ENCODE measurements at regions not wholly inside any gene's neighbourhood (a gene's known extent, or its start where the extent isn't known, plus 50 kb on each side); places are given as distances from the start of the nearest gene placed in this dataset.

DNA sequence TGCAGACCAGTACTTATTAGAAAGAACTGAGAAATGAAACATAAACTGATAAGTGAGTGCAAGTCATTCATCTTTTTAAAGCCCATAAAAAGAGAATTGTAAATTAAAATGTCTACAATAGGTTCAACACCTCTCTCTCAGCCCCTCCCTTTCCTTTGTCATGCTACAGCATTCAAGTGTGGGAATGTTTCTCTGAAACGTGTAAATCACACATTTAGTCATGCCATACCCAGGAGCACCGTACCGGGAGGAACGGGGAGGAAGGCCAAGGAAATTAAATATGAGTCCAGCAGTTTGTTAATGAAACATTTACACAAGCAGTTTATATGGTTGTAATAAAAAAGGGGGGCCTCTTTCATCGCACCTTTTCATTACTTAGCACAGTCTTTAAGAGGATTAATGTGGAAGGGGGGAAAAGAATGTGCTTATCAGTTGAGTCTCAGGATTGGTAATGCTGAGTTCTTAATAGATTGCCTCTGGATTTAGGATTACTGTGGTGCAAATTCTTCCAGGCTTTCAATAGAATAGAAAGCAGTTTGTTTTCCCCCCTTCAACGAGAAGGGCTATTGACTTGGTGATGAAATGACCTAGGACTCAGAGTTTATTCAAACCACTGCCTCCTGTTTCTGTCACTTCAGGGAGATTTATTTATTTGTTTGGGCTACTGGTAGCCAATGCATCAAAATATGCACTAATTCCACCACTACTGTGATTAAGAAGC is 176.0 kb upstream of the ZNF608 start:
- DNase-seq (ENCODE audit: low read depth, low spot score): no peak

DNA sequence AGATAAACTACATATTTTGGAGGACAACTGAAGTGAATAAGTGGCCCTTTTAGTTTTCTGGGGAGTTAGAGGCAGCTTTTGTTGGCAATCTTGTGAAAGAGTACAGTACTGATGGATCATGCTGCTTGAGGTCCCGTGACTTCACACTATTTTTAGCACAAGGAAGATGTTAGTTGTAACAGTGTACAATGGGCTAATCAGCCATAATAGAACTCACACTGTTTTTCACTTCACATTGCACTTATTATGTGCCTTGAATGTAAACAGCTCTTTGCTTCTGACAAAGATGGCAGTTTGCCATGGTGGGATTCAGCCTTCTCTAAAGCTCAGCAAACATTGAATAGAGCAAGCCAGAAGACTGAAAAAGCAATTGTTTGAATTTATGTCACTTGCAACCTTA is 176.7 kb upstream of the ZNF608 start:
- no peak for DNase-seq (ENCODE audit: low read depth, low spot score)

DNA sequence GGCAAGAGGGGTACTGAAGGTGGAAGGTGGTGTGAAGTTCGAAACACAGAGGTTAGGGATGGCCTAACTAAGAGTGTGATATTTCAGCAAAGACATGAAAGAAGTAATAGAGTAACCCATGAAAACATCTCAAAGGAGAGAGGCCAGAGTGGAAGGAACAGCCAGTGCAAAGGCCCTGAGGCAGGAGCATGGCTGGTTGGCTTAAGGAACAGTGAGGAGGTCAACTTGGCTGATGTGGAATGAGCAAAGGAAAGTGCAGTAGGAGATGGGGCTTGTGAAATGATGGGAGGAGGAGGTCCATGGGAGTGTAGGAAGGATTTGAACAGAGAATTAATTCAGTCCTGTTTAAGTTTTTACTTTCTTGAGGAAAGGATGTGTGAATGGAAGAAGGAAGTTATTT is 178.3 kb upstream of the ZNF608 start:
- DNase-seq (ENCODE audit: low read depth, low spot score): no peak

DNA sequence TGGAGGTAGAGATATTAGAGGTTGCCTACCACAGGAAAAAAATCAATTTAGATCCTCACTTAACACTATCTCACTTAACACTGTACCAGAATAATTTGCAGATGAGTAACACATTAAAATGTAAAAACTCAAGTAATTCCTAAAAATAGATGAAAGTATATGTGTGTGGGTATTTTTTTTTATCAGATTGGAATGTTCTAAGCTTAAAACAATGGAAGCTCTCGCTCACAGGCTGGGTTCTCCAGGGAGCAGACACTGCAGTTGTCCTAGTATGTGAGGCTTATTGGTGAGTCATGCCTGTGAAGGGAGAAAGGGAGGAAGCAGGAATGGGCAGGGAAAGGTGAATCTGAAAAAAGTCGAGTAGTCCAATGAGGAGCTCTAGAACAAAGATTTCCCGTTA is 181.3 kb upstream of the ZNF608 start:
- DNase-seq (ENCODE audit: low read depth, low spot score): no peak

DNA sequence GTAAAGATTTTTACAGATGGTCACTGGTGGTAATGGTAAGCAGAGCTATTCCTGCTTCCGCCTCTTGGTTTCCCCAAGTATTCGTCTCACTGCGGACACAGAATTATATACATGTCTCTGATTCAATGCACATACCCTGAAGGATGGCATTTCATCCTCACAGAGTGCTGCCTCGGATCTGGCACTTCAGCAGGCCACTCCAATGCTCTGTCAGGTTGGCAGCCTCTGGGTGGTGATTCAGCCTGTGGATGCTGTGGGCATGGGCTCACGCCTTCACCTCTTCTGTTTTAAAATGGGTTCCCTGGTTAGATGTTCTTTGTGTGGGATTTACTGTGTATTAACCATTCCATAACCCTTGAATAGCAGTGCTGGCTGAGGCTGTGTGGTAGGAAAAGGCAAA is 182.6 kb upstream of the ZNF608 start:
- no peak for DNase-seq (ENCODE audit: low read depth, low spot score)

DNA sequence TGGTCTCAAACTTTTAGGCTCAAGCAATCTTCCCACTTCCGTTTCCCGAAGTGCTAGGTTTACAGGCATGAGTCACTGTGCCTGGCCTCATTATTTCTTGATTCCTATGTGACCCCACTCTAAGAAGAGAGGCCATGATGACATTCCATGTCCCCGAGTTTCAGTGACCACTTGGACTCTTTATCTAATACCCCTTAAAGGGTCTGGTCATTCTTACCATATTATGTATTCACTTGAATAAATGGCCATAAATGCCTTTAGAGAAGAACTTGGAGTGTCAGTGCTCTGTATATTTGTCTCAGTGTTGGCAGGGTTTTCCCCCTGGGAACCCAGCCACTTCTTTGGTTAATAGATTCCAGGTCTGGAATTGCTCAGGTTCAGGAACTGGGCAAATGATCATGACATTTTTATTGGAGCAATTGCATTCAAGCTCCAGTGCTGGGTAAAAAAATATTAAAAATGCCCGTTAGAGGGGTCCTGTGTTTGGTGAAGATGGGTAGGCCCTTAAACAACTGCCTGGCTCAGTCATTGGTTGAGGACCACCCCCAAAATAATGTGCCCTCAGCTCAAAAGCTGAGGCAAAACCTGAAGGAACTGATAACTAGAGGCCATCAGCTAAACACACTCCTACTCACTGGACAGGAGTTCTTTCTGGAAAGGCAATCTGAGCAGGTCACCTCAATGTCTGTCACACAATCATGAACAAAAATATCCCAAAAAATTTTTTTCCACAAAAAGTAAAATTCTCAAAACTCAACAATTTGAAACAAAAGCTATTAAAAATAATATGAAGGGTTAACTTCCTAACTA is 186.6 kb upstream of the ZNF608 start:
- no peak for DNase-seq (ENCODE audit: low read depth, low spot score)

DNA sequence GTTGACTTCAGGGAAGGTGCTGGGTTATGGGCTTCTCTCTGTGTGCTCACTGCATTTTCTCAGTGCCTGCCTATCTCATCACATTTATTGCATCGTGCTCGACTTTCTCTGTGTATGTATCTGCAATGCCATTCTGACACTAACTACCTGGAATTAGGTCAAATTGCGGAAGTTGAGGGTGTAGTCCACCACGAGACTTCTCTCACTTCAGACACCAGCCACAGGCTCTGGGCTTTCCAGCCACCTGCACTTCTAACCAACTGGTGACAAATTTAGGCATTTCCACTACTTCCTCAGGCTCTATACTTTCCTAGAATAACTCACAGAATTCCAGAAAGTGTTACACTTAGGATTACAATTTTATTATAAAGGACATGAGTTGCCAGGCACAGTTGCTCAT is 188.6 kb upstream of the ZNF608 start:
- DNase-seq (ENCODE audit: low read depth, low spot score): no peak

DNA sequence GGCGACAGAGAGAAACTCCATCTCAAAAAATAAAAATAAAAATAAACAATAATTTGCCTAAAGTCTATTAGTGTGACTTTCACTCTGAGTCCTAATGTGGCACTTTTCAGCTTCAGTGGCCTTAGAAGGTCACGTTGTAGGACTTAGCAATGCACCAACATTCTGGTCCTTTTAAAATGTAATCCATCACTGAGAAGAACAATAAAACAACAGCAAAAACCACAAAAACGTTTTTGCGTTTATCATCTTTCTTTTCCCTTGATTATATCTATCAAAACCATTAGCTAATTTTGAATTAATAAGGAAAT is 190.1 kb upstream of the ZNF608 start:
- no peak for DNase-seq (ENCODE audit: low read depth, low spot score)

DNA sequence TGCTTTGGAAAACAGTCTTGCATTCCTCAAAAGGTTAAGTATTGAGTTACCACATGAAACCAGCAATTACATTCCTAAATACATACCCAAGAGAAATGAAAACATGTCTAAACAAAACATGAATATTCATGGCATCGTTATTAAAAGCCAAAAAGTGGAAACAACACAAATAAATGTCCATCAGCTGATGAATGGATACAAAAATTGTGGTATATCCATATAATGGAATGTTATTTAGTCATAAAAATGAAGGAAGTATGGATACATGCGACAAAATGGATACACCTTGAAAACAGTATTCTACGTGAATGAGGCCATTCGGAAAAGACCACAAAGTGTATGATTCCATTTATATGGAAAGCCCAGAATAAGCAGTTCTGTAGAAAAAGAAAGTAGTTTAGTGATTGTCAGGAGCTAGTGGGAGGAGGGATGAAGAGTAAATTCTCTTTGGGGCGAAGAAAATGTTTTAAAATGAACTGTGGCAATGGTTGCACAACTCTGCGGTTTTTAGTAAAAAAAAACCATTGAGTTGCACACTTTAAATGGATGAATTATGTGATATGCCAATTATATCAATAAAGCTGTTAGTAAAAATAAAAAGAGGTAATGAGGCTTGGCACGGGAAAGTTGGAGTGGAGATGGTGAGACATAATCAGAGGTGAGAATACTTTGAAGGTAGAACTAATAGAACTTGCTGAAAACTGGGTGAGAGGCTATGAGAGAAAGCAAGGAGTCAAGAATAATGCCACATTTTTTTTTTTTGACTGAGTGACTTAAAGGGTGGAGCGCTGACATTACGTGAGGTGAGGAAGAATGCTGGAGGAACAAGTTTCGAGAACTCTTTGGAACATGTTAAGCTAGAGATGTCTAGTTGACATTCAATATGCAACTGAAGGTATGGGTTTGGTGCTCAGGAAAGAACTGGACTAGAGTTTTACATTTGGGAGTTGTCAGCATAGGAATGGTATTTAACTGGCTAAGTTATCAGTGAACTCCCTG is 194.9 kb upstream of the ZNF608 start:
- DNase-seq (ENCODE audit: low read depth, low spot score): no peak

DNA sequence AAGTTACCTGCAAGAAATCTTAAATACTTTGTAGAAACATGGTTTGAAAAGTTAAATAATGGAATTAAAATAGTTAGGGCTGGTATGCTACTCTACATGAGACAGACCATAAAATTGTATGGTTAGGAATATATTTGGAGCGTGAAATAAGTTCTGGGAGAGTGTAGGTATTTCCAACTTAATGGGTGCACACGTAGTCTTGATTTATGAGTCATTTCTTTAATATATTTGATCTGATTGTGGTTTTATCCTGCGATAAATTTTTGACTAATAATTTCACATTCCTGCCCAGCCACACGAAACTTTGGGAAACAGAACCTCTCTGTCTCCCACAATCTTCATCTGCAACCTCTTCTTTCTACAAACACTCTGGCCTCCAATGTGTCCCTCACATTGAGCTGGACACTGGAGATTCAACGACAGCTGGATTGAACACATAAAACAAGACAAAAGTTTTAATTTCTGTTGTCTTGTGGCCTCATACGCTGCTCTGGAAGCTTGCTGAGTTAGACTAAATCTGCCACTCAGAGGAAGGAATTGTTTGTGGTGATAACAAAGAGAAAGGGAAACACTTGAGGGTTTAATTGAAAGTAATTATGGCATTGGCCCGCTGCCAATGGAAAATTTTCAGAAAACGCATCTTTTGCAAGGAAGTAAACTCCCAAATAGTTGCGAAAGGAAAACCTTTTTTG is 201.8 kb upstream of the ZNF608 start:
- DNase-seq (ENCODE audit: low read depth, low spot score): no peak

DNA sequence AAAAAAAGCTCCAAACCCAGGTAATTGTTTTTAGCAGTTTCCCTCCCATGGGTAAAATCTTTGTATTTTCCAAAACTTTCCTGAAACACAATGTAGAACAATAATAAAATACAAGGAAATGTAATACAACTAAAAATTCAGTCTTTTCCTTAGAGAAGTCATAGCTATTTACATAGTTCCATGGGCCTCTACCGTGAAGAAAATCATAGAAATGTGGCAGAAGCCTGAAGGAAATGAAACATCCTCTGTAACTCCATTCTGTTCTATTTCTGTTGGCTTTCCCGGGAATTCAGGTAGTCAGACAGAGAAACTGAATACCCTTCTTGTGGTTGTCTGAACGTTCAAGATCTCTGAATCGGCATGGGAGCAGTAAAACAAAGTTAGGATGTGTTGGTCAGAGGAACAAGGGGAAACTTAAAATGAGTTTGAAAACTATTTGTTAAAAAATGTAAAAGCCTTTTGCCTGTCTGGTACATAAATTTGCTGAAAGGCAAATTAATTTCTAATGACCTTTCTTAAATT is 202.4 kb upstream of the ZNF608 start:
- DNase-seq (ENCODE audit: low read depth, low spot score): no peak

DNA sequence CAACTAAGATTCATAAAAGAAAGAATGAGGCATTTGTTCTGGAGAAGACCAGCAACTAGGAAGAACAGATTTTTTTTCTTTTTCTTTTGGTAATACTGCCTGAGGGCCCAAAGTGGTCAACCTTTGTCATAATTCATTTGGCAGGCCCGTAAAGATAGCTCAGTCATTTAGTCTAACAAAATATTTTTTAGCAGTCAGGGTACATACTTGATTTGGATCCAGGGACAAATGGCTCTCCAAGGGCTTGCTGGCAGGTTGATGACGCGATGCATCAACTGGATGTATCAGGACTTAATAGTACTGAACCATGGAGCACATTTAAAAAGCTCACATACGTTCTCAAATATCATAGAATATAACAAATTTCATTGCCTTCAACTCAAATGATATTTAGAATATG is 203.4 kb upstream of the ZNF608 start:
- DNase-seq (ENCODE audit: low read depth, low spot score): no peak

DNA sequence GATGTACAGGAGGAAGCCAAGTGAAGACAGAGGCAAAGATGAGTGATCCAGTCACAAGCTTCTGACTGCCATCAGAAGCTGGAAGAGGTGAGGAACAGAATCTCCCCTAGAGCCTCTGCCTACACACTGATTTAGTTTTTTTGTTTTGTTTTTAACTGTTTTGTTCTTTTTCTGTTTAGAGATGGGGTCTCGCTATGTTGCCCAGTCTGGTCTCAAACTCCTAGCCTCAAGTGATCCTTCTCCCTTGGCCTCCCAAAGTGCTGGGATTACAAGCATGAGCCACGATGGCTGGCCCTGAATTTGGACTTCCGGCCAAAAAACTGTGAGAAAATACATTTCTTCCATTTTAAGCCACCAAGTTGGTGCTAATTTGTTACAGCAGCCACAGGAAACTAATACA is 204.7 kb upstream of the ZNF608 start:
- DNase-seq (ENCODE audit: low read depth, low spot score): no peak

DNA sequence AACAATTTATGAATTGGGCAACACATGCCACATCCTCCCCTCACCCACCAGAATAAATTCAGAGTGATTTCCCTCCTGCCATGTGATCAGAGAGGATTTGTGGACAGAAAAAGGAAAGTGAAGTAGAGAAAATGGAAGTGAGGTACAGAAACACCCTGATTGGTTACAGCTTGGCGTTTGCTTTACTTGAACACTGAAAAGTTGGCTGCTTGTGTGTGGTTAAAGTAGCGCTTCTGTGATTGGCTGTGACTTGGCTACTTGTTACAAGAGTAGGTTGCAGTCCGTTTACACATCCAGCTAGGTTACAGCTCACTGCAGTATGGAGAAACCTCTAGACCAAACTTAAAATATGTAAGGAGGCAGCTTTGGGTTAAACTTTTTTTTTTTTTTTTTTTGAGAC is 205.2 kb upstream of the ZNF608 start:
- no peak for DNase-seq (ENCODE audit: low read depth, low spot score)

DNA sequence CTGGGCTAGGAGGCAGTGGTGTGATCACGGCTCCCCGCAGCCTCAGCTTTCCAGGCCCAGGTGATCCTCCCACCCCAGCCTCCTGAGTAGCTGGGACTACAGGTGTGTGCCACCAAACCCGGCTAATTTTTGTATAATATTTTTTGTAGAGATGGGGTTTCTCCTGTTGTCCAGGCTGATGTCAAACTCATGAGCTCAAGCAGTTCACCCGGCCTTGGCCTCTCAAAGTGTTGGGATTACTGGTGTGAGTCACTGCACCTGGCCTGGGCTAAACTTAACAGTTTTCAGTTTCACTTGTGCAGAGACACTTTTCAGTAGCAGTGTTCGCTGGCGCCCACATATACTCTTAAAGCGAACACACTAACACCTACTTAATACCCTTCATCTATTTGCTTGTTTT is 205.6 kb upstream of the ZNF608 start:
- no peak for DNase-seq (ENCODE audit: low read depth, low spot score)

DNA sequence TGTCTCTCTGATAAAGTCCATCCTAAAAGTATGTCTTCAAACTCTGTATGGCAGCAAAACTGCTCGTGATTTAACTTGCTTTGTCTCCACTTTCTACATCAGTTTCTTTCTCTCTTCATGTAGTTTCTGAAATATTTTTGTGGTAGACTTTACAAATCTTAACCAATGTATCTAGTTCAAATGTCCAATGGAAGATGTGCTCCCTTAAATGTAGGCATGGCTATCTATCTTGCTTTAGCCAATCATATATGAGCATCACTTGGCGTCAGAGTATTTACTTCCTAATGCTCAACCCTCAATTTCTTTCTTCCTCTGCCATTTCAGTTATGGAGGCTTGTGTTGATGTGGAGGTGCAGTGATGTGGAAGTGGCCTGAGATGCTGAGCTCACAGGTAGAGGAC is 206.1 kb upstream of the ZNF608 start:
- no peak for DNase-seq (ENCODE audit: low read depth, low spot score)

DNA sequence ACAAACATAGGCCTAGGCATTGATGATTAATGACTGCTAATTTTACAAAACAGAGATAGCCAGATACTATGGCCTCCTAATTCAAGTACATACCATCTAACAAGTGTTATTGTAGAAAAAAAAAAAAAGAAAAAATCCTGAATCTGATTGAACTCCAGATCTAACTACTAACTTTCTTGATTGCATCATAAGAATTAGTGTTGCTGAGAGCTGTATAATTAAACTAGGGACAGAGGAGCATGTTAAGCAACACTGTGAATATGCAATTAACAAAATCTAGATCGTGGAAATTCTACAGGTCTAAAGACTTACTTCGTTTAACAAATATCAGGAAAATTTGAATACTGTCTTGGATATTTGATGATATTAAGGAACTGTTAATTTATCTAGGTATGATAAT is 208.3 kb upstream of the ZNF608 start:
- no peak for DNase-seq (ENCODE audit: low read depth, low spot score)

DNA sequence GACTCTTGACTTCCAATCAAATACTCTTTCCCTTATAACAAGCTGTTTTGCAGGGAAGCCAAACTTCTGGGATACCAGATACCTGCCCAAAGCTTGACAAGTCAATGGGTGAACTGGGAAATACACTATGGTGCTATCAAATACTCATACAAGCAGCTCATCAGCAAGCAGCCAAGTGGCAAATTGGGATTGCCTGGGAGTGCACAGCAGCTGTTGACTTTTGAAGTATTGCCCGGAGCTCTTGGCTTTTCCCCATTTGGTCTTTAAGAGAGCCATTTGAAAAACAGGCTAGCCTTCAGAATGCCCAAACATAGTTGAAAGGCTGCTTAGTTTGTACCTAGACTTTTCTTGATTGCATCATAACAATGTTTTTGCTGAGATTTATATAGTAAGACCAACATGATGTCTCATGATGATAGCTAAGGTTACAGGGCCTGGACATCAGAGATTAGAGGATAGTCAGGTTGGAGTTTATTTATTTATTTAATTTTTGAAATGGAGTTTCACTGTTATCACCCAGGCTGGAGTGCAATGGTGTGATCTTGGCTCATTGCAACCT is 210.1 kb upstream of the ZNF608 start:
- no peak for DNase-seq (ENCODE audit: low read depth, low spot score)

DNA sequence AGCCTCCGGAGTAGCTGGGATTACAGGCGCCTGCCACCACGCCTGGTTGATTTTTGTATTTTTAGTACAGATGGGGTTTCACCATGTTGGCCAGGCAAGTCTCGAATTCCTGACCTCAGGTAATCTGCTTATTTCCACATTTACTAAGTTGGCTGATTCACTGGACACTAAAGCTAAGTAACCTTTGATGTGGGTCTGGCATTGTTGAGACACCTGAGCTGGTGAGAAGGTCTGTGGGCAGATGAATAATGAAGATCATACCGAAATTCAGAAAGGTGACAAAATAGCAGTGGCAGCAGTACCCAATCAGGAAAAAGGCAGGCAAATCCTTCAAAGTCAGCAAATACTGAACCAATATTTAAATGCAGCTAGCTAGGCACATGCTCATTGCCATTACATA is 210.6 kb upstream of the ZNF608 start:
- no peak for DNase-seq (ENCODE audit: low read depth, low spot score)

DNA sequence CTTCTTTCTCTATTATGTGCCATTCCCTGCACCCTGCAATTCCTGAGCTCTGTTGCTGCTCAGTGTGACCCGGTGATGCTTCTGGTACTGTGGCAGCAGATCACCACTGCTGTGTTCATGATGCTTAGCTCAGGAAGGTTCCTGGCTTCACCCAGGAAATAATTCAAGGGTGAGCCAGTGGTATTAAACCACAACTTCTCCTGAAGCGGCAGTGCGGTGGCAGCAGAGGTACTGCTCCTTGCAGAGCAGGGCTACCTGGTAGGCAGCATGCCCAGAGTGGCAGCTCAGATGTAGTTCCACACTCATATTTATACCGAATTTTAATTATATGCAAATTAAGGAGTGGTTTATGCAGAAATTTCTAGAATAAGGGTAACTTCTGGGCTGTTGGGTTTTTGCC is 213.8 kb upstream of the ZNF608 start:
- no peak for DNase-seq (ENCODE audit: low read depth, low spot score)

DNA sequence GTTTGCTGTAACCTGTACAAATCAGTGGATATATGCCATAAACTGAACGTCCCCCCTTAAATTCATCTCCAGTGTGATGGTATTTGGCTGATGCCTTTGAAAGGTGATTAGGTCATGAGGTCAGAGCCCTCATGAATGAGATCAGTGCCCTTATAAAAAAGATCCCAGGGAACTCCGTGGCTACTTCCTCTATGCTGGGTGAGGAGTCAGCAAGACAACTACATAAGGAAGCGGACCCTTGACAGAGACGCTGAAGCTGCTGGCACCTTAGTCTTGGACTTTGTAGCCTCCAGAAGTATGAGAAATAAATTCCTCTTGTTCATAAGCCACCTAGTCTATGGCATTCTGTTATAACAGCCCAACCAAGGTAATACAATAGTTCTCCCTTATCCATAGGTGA is 215.1 kb upstream of the ZNF608 start:
- DNase-seq (ENCODE audit: low read depth, low spot score): no peak
